SK-MEL-5 (cell line): ENCODE measurements at regions not wholly inside any gene's neighbourhood (a gene's known extent, or its start where the extent isn't known, plus 50 kb on each side); places are given as distances from the start of the nearest gene placed in this dataset.
"Not testable (repeated sequence)": the region's sequence is repeated elsewhere in the genome, so short reads cannot be mapped to it uniquely, and the experiment has no call there.

Source experiments
- DNase-seq: peaks from one replicate; pipeline ENCODE4 v3.0.0-alpha.2; 2016; ENCODE audit warnings: low read depth, low spot score
- in situ Hi-C: cut with HindIII; loops from 2 replicates; pipeline ENCODE4 v1.10.0; 2016; ENCODE audit warnings: low sequenced_read_pairs, high pct_unique_total_duplicates, low pct_unique_long_range_greater_than_20kb

- in situ Hi-C loops: no loop called here
- DNase-seq: no peak
These were observed 427.9 kb upstream of the ADAMTSL1 start for GRCh38 chr9:18046068-18046467.

- in situ Hi-C loops: no loop called here
- no peak for DNase-seq
These were observed 422.3 kb upstream of the ADAMTSL1 start for GRCh38 chr9:18051638-18052037.

GRCh38 chr9:18052060-18052459, 421.9 kb upstream of the ADAMTSL1 start:
- in situ Hi-C loops: no loop called here
- no peak for DNase-seq

GRCh38 chr9:18056269-18056992, 417.5 kb upstream of the ADAMTSL1 start:
- in situ Hi-C loops: no loop called here
- DNase-seq: no peak

- no peak for DNase-seq
- in situ Hi-C loops: no loop called here
These were observed 417.0 kb upstream of the ADAMTSL1 start for GRCh38 chr9:18056993-18057369.

- DNase-seq: peak; percentile 15
- in situ Hi-C loops: no loop called here
These were observed 415.1 kb upstream of the ADAMTSL1 start for GRCh38 chr9:18058564-18059442.

- DNase-seq: no peak
- in situ Hi-C loops: no loop called here
These were observed 414.5 kb upstream of the ADAMTSL1 start for GRCh38 chr9:18059447-18059846.

- DNase-seq: peak; percentile 22
- in situ Hi-C loops: no loop called here
These were observed 413.6 kb upstream of the ADAMTSL1 start for GRCh38 chr9:18060269-18060934.

- in situ Hi-C loops: no loop called here
- no peak for DNase-seq
These were observed 412.6 kb upstream of the ADAMTSL1 start for GRCh38 chr9:18061332-18061731.

- no peak for DNase-seq
- in situ Hi-C loops: no loop called here
These were observed 412.1 kb upstream of the ADAMTSL1 start for GRCh38 chr9:18061856-18062255.

- no peak for DNase-seq
- in situ Hi-C loops: no loop called here
These were observed 410.0 kb upstream of the ADAMTSL1 start for GRCh38 chr9:18063856-18064390.

GRCh38 chr9:18066608-18067007, 407.3 kb upstream of the ADAMTSL1 start:
- not testable (repeated sequence) for DNase-seq

GRCh38 chr9:18067548-18068120, 406.3 kb upstream of the ADAMTSL1 start:
- no peak for DNase-seq
- in situ Hi-C loops: no loop called here

More at GRCh38 chr9:18066608-18067007, 407.3 kb upstream of the ADAMTSL1 start:
- in situ Hi-C loops: not testable (repeated sequence)

GRCh38 chr9:18068900-18069299, 405.1 kb upstream of the ADAMTSL1 start:
- no peak for DNase-seq
- in situ Hi-C loops: no loop called here

- DNase-seq: no peak
- in situ Hi-C loops: no loop called here
These were observed 402.3 kb upstream of the ADAMTSL1 start for GRCh38 chr9:18071651-18072060.

GRCh38 chr9:18073002-18073401, 401.0 kb upstream of the ADAMTSL1 start:
- no peak for DNase-seq
- in situ Hi-C loops: no loop called here

GRCh38 chr9:18074041-18074440, 399.9 kb upstream of the ADAMTSL1 start:
- in situ Hi-C loops: no loop called here
- DNase-seq: no peak
